HG03558 (cell line): ENCODE measurements at regions not wholly inside any gene's neighbourhood (a gene's known extent, or its start where the extent isn't known, plus 50 kb on each side); places are given as distances from the start of the nearest gene placed in this dataset.

Experiments used
- ATAC-seq: cut with Tn5 transposase; IDR thresholded peaks from one replicate; pipeline ENCODE4 v1.9.1; 2021; ENCODE audit warnings: moderate number of reproducible peaks; ENCODE audit not compliant: unreplicated experiment; ENCODE audit errors: extremely low read depth

DNA sequence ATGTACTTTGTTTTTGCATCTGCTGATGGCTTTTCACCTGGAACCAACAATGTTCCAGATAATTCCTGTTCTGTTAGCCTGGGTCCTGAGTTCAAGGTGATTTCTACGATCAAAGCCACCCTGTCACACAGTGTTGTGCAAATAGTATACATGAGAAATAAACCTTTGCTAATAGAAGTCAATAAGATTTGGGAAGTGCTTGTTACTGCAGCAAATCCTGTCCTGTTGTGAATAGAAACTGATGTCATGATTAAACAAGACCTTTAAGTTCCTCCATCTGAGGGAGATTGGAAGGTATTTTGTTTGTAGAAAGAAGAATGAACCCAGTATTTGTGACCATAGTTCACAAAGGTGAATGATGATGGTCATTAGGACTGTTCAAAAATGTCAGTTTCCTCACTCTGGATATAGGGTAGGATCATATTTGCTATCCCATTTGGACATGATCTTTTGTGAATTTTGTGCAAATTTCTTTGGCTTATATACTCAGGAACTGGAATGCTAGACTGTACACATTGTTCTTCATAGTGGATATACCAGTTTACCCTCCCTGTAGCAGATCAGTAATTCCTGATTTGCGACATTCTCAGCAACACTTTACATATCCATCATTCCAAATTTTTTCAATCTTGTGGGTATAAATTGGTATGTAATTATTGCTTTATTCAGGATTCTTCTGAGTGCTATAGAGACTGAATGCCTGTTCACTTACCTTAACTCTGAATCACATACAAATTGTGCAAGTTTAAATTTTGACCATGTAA lies 428.5 kb downstream of the METTL15 start:
- ATAC-seq, result no peak

DNA sequence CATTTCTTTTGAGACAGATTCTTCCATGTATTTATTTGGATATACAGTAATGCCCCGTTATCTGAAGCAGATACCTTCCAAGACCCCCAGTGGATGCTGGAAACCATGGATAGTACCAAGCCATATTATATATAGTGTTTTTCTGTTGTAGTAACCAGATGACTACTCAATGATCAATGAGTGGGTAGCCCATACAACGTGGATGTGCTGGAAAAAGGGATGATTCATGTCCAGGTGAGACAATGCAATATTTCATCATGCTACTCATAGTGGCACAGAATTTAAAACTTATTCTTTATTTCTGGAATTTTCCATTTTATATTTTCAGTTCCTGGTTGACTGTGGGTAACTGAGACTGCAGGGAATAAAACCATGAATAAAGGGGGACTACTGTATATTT lies 427.5 kb downstream of the METTL15 start:
- no peak for ATAC-seq

DNA sequence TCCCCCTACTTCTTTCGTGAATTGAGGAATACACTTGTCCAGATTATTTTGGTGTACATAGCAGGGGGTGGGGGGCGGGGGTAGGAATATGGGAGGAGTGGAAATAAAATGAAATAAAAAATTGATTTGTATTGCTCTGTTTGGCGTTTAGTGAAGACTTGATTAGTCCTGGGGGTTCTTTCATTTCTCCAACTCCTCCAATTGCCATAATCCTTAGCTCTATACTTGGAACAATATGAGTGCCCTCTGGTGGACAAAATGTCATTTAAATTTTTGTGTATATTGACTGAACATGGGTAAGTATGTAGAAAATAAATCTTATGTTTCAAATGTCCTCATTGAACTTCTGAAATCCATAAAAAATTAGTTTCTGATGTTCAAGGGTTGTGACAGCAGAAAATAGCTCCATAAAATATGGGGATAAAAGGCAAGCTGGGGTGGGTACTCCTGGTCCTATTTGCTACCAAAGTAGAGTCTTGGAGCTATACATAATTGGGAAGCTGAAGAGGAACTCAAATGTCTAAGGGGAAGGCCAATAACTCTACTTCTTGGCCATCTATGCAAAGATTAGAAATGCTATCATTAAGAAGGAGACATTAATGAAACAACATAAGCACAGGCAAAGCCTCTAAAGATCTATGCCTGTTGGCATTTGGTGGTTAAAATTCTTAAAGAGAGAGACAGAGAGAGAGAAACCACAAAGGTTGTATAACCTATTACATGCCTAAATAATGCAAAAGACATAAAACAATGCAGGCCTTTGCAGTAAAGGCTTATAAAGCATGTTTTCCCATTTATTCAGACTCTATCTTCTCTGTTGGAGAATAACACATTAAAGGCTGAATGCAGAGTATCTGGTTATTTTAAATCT lies 421.6 kb downstream of the METTL15 start:
- no peak for ATAC-seq

GRCh38 chr11:28529046-28529445 lies 420.9 kb downstream of the METTL15 start:
- no peak for ATAC-seq

DNA sequence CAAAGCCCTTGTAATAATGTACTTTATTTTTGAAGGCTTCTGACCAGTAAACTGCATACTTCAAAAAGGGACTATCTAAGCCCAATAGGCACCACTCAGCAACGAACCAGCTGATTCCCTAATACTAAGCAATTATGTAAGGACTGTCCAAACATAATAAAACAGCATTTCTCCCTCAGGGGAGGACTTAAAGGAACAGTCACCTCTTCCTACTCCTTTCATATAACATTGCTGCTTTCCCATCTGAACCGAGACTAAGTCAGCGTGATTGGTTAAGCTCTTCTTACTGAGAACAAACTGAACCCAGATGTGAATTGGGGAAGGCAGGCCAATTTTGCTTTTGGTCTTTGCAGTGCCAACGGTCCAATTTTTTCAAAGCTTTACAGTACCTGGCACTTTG lies 420.0 kb downstream of the METTL15 start:
- no peak for ATAC-seq

GRCh38 chr11:28526406-28526751 lies 418.2 kb downstream of the METTL15 start:
- no peak for ATAC-seq

GRCh38 chr11:28525636-28526405 lies 417.6 kb downstream of the METTL15 start:
- no peak for ATAC-seq

DNA sequence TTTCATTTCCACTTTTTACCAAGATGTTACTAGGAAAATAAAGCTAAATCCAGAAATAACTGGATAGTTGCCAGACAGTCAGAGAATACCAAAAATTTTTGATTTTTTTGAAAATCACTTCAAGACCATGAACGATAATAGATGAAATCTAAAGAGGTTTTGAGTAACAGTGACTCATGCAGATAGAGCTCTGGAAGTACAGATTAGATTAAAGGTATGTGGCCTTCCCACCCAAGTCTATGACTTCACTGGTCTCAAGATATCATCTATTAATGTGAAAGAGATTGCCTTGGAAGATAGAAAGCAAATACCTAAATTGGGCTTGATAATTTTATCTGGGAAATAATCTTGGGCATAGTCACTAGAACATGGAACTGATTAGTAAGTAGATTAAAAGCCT lies 415.9 kb downstream of the METTL15 start:
- ATAC-seq, result no peak

DNA sequence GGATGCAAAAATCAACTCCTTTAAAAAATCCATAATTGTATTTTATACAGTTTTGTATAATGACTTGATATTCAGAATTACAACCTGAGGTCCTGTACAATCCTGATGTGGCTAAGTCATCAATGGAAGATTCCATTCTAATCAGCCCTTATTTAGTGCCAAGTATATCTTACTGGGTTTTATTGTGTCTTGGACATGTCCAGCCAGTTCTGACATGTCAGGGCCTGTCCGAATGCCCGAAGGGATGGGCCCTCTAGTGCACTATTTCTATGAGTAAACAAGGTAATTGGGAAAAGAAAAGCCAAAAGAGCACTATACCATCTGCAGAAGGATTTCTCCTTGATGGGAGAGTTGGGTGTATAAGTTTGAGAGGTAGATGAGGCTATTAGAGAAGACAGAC lies 412.9 kb downstream of the METTL15 start:
- no peak for ATAC-seq

DNA sequence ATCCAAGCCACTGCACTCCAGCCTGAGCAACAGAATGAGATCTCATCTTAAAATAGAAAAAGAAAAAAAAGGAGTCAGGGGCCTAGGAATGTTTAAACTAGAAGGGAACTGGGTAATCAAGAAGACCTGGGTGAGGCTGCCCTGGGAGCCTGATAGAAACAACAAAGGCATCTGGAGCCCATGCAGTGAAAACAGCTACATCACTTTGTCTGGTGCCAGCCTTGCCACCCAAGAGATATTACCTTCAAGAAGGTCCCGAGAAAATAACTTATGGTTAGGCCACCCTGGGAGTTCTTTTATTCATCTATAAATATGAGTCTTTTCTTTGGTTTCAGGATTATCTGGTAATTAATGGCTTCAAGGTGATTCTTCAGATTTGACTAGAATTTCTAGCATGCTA lies 412.1 kb downstream of the METTL15 start:
- ATAC-seq, result no peak

DNA sequence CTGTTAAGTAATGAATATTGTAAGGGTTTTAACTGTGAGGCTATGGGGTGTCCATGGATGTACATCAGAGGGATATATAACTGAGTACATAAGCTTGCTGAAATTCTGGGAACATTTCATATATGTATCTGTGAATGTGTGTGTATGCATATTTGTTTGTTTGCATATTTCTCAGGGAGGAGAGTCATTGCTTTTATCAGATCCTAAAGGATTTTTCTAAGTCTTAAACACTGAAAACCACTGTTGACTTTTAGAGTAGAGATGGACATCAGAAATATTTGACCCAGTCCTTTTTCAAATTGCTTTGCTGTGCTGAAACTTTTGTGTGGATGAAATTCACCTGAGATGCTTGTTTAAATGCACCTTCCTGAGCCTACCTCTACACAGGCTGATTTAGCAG lies 410.6 kb downstream of the METTL15 start:
- ATAC-seq, result no peak

DNA sequence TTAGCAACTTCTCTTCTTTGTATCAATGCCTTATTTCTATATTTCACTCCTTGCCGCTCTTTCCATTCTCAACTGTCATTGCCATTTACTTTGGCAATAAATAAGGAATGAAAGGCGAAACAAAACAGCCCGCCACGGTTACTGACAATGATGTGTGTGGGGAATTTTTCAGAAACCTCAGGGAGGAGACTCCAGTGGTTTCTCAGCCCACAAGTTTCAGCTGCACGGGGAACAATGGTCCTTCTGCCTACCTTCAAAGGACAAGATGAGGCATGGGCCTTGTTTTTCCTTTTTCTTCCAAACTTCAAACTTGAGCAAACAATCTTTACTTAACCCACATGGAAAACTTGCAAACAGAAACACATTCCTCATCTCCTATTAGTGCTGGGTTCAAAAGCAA lies 409.4 kb downstream of the METTL15 start:
- ATAC-seq, result no peak

- ATAC-seq, result no peak
These were observed 406.2 kb downstream of the METTL15 start for GRCh38 chr11:28514391-28514790.

DNA sequence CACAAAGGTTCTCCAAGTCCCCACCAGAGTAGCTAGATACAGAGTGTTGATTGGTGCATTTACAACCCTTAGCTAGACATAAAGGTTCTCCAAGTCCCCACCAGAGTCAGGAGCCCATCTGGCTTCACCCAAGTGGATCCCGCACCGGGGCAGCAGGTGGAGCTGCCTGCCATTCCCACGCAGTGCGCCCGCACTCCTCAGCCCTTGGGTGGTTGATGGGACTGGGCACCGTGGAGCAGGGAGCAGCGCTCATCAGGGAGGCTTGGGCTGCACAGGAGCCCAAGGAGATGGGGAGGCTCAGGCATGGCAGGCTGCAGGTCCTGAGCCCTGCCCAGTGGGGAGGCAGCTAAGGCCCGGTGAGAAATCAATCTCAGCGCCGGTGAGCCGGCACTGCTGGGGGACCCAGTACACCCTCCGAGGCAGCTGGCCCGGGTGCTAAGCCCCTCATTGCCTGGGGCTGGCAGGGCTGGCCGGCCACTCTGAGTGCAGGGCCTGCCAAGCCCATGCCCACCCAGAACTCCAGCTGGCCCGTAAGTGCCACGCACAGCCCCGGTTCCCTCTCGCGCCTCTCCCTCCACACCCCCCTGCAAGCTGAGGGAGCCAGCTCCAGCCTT lies 404.1 kb downstream of the METTL15 start:
- ATAC-seq, result no peak

GRCh38 chr11:28505232-28505631 lies 397.0 kb downstream of the METTL15 start:
- no peak for ATAC-seq

DNA sequence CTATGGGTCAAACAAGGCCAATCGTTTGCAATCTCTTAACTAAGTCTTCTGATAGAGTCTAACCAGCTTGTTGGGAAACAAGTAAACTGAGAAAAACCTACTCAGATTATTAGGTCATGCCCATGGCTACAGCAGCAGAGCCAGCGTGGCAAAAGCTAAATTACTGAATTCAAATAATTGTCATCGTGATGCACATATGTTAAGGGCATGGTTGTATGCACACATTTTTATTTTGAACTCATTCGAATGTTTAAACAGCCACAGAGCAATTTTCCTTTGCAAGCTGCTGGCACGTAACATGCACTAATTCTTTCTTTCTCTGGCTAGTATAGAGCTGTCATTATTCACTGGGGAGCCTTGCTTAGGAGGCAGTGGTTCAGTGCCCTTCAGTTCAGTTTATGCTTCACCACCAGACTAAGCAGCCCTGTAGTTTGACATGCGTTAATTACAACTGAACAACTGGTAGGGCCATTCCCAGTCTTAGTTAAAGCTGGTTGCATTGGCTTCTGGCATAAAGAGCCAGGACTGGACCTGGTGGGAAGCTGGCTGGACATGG lies 396.4 kb downstream of the METTL15 start:
- no peak for ATAC-seq

- no peak for ATAC-seq
These were observed 387.1 kb downstream of the METTL15 start for GRCh38 chr11:28495333-28495732.

GRCh38 chr11:28491431-28491830 lies 383.2 kb downstream of the METTL15 start:
- ATAC-seq, result no peak

DNA sequence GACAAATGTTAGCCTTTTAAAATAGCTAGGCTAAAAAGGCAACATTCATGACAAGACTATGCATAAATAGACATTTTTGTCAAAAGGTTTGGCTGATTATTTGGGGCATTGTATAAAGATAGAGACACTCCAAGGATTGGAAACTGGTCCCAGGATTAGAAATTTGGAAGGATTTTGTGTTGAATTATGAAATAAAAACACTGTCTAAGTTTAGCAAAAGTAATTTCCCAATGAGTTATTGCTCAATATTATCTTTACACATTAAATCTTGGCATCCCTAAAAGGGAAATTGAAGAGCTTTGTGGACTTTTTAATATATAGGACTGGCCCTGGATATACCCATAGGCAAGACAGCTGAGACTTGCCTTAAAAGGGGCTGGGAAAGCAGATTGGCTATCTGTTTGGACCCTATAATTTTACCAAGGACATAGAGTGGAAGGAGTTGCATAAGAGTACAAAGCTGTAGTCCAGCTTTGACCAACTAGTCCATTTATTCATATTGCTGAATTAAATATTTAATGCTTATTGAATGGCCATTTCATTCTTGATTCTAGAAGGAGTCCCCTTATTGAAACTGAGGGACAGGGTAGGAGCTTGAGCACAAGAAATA lies 382.7 kb downstream of the METTL15 start:
- ATAC-seq, result no peak

- ATAC-seq, result no peak
These were observed 380.1 kb downstream of the METTL15 start for GRCh38 chr11:28488336-28488735.
